ENCODE measurements at regions not wholly inside any gene's neighbourhood (a gene's known extent, or its start where the extent isn't known, plus 50 kb on each side); places are given as distances from the start of the nearest gene placed in this dataset.

- Histone ChIP-seq H4K20me1 (ENCODE audit: insufficient read depth, low read length) (no peaks in the 10 kb centered on the region), H3K4me3 (ENCODE audit: insufficient read depth, low read depth, low read length) (no peak overlapping the region), H2AK9ac (replicated peaks; ENCODE audit: low read depth, low read length, poor library complexity) (no peak overlapping the region), H4K5ac (ENCODE audit: low read depth, low read length) (no peak overlapping the region), H3K56ac (ENCODE audit: extremely low read depth, insufficient read depth, low read length) (no peak overlapping the region), H3K4me1 (ENCODE audit: control insufficient read depth, insufficient read depth, low read length) (no peaks in the 10 kb centered on the region), H3K23ac (ENCODE audit: low read depth, low read length) (no peak overlapping the region), H3K9me1 (ENCODE audit: insufficient read depth, low read length) (no peaks in the 10 kb centered on the region), H2AK5ac (ENCODE audit: low read depth, low read length) (no peak overlapping the region), H3K9me3 (ENCODE audit: control insufficient read depth, insufficient read depth, low read length) (0 out of 2 replicates have a peak, but pooled peaks cover 2% of the 10 kb centered on the region), H2BK20ac (ENCODE audit: low read depth, low read length) (no peak overlapping the region), H2BK15ac (ENCODE audit: low read depth, low read length) (no peak overlapping the region), H3K27me3 (ENCODE audit: control insufficient read depth, insufficient read depth, low read length) (no peaks in the 10 kb centered on the region), H3K4ac (ENCODE audit: low read depth, low read length) (no peak overlapping the region), H2BK5ac (ENCODE audit: low read depth, low read length, poor library complexity, severe bottlenecking) (no peak overlapping the region), H3K4me2 (ENCODE audit: low read depth, low read length) (no peak overlapping the region), H2BK120ac (ENCODE audit: low read depth, low read length) (no peak overlapping the region), H4K91ac (ENCODE audit: insufficient read depth, low read depth, low read length) (no peak overlapping the region), H3K18ac (ENCODE audit: low read depth, low read length) (no peak overlapping the region), H4K8ac (ENCODE audit: low read depth in 2 of 2, low read length in 2 of 2) (no peak overlapping the region), H2AFZ (replicated peaks; ENCODE audit: low read length, poor library complexity) (no peak overlapping the region), H3K27ac (ENCODE audit: insufficient read depth, low read length) (no peak overlapping the region), H3K36me3 (ENCODE audit: control insufficient read depth, insufficient read depth, low read length) (no peaks in the 10 kb centered on the region), H3K14ac (replicated peaks; ENCODE audit: low read depth, low read length) (no peak overlapping the region), H3K79me1 (ENCODE audit: low read depth in 1 of 2, low read length in 2 of 2) (no peaks in the 10 kb centered on the region), H3K9ac (ENCODE audit: low read depth, low read length) (no peak overlapping the region)
- dilution Hi-C loops (cut with HindIII; ENCODE audit: low sequenced_read_pairs, unreplicated experiment), result no loop called here
- DNase-seq, result no peak
- BruUV-seq (replicated peaks), result no TSS peak
- in situ Hi-C loops (cut with MboI; ENCODE audit: low sequenced_read_pairs), result no loop called here
- ChIA-PET CTCF (no interaction called here), POLR2A (ENCODE audit: unreplicated experiment) (no interaction called here)
- ATAC-seq (ENCODE audit: low read depth), result no peak
- TF ChIP-seq MXI1 (IDR thresholded peaks at IDR 0.05; ENCODE audit: borderline replicate concordance, low read depth, low read length), result no peak
- no peak for TF ChIP-seq MAFK (IDR thresholded peaks at IDR 0.05; ENCODE audit: low read depth, low read length)
- TF ChIP-seq CEBPB (IDR thresholded peaks at IDR 0.05; ENCODE audit: low read depth, low read length), result no peak
- TF ChIP-seq USF2 (IDR thresholded peaks at IDR 0.05; ENCODE audit: low read depth, low read length), result no peak
- TF ChIP-seq FOS (IDR thresholded peaks at IDR 0.05; ENCODE audit: low read depth, low read length), result no peak
- no peak for TF ChIP-seq CHD1 (IDR thresholded peaks at IDR 0.05; ENCODE audit: low read depth, low read length)
- no peak for TF ChIP-seq RCOR1 (IDR thresholded peaks at IDR 0.05; ENCODE audit: insufficient replicate concordance, low read length)
- intact Hi-C loops (cut with micrococcal nuclease), result no loop called here
- no CpG with 5 or more reads among the region's 2 CpGs for WGBS, 2 experiments (ENCODE audit: extremely low coverage in 2 of 2, insufficient read length in 1 of 2)
These were observed 665.1 kb downstream of the SORCS1 start for GRCh38 chr10:106499448-106499847.
